Endothelial cell (in vitro differentiated cells): ENCODE measurements at regions not wholly inside any gene's neighbourhood (a gene's known extent, or its start where the extent isn't known, plus 50 kb on each side); places are given as distances from the start of the nearest gene placed in this dataset.

Experiments
- DNase-seq: peaks from one replicate; pipeline ENCODE4 v3.0.0; 2021; ENCODE audit warnings: low spot score
- H3K27ac Mint-ChIP-seq: one replicate; pipeline ENCODE4 v1.8.0; 2021; ENCODE audit warnings: mixed read lengths, inconsistent platforms; ENCODE audit not compliant: unreplicated experiment
- H3K27me3 Mint-ChIP-seq: one replicate; pipeline ENCODE4 v1.8.0; 2021; ENCODE audit warnings: mild to moderate bottlenecking, moderate library complexity, mixed read lengths, inconsistent platforms; ENCODE audit not compliant: unreplicated experiment
- H3K36me3 Mint-ChIP-seq: one replicate; pipeline ENCODE4 v1.8.0; 2021; ENCODE audit warnings: mild to moderate bottlenecking, low read depth, mixed read lengths, inconsistent platforms; ENCODE audit not compliant: unreplicated experiment
- H3K4me1 Mint-ChIP-seq: one replicate; pipeline ENCODE4 v1.8.0; 2021; ENCODE audit warnings: mild to moderate bottlenecking, mixed read lengths, inconsistent platforms; ENCODE audit not compliant: unreplicated experiment
- H3K4me3 Mint-ChIP-seq: one replicate; pipeline ENCODE4 v1.8.0; 2021; ENCODE audit warnings: mild to moderate bottlenecking, mixed read lengths, inconsistent platforms; ENCODE audit not compliant: unreplicated experiment
- H3K9me3 Mint-ChIP-seq: one replicate; pipeline ENCODE4 v1.8.0; 2021; ENCODE audit warnings: mixed read lengths, inconsistent platforms; ENCODE audit not compliant: unreplicated experiment
- TF ChIP-seq, protein P1 (sequence below): fragments of 200-600 bp; sonication (generic); IDR thresholded peaks from one replicate; pipeline ENCODE4 v1.5.0; 2021; ENCODE audit warnings: antibody characterized with exemption; ENCODE audit not compliant: unreplicated experiment

DNA sequence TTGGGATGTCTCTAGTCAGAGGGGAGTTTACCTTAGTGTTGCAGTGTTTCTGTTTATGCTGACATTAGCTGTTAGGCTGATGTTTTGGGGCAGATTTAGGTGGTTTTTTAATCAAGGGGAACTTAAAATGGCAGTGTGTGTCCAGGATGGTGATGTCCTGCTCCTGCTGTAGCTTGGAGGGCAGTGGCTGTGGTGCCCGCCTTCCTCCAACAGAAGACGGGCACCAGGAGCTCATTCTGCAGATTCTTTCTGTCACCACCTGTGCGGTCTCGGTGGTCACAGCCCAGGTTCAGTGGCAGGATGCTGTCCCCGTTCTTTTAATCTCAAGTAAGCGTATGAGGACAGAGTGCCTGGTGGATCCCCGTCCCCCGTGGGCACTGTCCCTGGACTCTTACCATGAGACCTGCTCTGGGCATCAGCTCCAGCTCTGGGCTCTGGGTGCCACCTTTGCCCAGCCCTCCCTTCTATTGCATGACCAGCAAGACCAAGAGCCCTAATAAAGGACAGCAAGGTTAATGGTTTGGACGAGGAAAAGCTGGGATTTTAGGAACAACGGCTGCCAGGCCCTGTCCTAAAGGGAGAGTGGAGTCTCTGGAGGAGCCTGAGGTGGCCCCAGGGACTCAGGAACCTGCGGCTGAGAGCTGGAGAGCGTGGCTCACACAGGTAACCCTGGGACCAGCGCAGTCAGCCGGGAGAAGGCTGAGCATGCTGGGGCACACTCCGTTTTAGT is 217.3 kb downstream of the ERMARD start:
- Mint-ChIP-seq H3K4me1 (peaks cover 4% of the 10 kb centered on the region), H3K27ac (no peak overlapping the region), H3K4me3 (no peak overlapping the region), H3K27me3 (peaks cover 23% of the 10 kb centered on the region), H3K36me3 (peaks cover 5% of the 10 kb centered on the region), H3K9me3 (no peaks in the 10 kb centered on the region)
- DNase-seq: no peak
- TF ChIP-seq, protein P1, sequence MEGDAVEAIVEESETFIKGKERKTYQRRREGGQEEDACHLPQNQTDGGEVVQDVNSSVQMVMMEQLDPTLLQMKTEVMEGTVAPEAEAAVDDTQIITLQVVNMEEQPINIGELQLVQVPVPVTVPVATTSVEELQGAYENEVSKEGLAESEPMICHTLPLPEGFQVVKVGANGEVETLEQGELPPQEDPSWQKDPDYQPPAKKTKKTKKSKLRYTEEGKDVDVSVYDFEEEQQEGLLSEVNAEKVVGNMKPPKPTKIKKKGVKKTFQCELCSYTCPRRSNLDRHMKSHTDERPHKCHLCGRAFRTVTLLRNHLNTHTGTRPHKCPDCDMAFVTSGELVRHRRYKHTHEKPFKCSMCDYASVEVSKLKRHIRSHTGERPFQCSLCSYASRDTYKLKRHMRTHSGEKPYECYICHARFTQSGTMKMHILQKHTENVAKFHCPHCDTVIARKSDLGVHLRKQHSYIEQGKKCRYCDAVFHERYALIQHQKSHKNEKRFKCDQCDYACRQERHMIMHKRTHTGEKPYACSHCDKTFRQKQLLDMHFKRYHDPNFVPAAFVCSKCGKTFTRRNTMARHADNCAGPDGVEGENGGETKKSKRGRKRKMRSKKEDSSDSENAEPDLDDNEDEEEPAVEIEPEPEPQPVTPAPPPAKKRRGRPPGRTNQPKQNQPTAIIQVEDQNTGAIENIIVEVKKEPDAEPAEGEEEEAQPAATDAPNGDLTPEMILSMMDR: no peak

DNA sequence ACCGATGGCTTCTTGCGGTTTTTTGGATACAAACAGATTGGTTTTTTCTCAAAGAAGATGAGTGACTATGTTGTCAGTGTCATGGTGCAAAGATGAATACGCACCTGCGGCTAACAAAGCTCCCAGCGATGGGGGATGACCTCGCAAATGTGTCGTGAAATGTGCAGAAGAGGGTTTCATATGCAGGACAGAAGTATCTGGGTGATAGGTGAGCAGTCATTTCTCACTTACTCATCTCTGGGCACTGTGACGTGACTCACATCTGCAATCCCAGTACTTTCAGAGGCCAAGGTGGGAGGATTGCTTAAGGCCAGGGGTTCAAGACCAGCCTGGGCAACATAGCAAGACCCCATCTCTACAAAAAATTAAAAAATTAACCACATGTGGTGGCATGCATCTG is 216.3 kb downstream of the ERMARD start:
- Mint-ChIP-seq H3K27me3 (peaks cover 21% of the 10 kb centered on the region), H3K27ac (no peak overlapping the region), H3K9me3 (no peaks in the 10 kb centered on the region), H3K4me3 (no peak overlapping the region), H3K36me3 (peaks cover 5% of the 10 kb centered on the region), H3K4me1 (peaks cover 4% of the 10 kb centered on the region)
- TF ChIP-seq, protein P1: no peak
- DNase-seq: no peak

DNA sequence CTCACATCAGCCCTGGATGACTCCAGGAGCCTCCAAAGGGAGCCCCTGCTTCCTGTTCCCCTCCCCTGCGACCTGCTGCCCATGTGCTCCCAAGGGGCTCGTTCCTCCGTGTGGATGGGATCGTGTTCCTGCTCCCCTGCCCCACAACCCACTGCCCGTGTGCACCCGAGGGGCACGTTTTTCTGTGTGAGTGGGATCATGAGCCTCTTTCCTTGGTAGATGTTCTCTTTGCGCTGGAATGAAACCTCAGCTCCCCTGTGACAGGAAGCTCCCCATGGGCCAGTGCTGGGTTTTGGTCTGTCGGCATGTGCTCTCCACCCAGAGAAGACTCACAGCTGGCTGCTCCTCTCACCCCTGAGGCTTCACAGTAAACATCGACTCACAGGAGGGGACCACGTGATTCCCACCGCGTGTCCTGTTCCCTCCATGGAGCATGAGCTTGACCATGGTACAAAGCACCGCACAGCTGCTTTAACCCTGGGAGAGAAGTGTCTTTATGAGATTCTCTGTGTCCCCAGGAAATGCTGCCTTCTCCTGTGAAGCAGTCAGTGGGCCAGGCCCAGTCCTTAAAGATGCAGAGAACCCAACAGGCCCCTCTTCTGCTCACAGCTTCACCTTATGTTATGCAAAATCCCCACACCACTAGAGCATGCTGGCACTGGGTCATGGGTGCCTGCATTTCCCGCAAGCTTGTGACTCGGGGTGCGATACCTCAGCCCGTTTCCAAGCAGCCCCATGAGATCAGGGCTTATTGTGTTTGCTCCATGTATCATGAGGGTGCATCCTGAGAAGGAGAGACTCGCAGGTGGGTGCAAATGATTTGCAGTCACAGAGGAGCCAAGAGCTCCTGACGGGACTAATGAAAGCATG is 215.1 kb downstream of the ERMARD start:
- TF ChIP-seq, protein P1: no peak
- Mint-ChIP-seq H3K4me1 (peaks cover 4% of the 10 kb centered on the region), H3K36me3 (peaks cover 5% of the 10 kb centered on the region), H3K27ac (no peak overlapping the region), H3K27me3 (peaks cover 15% of the 10 kb centered on the region), H3K9me3 (no peaks in the 10 kb centered on the region), H3K4me3 (no peak overlapping the region)
- no peak for DNase-seq

DNA sequence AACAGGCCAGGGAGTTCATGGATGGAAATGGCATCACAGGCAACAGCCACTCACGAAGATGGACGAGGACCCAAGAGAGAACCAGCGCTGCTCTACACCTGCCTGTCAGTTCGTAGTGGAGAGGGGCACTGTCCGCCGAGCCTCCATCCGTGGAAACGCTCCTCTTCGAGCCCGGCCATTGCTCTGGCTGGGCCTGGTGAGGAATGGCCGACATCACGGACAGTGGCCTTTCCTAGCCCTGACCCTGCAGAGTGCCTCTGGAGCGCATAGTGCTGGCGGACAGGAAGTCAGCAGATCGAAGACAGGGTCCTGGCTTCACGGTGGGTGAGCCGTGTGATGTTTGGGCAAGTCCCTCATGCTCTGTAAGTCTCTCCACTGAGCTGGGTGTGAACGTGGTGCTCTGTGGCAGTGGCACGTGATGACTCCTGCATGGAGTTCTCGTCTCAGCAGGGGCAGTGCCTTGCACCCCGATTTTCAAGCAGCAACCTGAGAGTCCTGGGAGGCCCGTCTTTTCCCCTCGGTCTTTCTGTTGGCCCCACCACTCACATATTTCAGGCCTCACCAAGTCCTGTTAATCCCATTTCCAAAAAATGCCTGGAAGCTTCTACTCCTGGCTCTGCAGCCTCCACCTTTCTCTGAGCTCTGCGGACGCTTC is 214.4 kb downstream of the ERMARD start:
- Mint-ChIP-seq H3K27me3 (peaks cover 15% of the 10 kb centered on the region), H3K9me3 (no peaks in the 10 kb centered on the region)

More for the DNA sequence above, 214.4 kb downstream of the ERMARD start:
- H3K4me3 Mint-ChIP-seq: no peak overlapping the region
- peaks cover 5% of the 10 kb centered on the region for H3K36me3 Mint-ChIP-seq
- no peak overlapping the region for H3K27ac Mint-ChIP-seq
- no peak for DNase-seq
- peaks cover 4% of the 10 kb centered on the region for H3K4me1 Mint-ChIP-seq
- TF ChIP-seq, protein P1: no peak
